HepG2 (cell line): ENCODE measurements at regions not wholly inside any gene's neighbourhood (a gene's known extent, or its start where the extent isn't known, plus 50 kb on each side); places are given as distances from the start of the nearest gene placed in this dataset.
A peak's percentile ranks its signal among the peaks of the same experiment; 100 is the strongest.

Experiments used
- ARID5B ChIP-seq: IDR thresholded peaks from 2 replicates; pipeline ENCODE4 v1.4.0; 2020; ENCODE audit warnings: mild to moderate bottlenecking, missing genetic modification reagents
- BATF2 ChIP-seq: sonication (generic); formaldehyde crosslinking; IDR thresholded peaks from 2 replicates; pipeline ENCODE4 v1.8.0; 2022; ENCODE audit warnings: mild to moderate bottlenecking, missing genetic modification reagents, moderate library complexity
- CBFB ChIP-seq: sonication (generic); formaldehyde crosslinking; IDR thresholded peaks from 2 replicates; pipeline ENCODE4 v1.4.0; 2020; ENCODE audit warnings: missing genetic modification reagents
- CCAR2 ChIP-seq: fragments of 200-400 bp; formaldehyde crosslinking; optimal IDR thresholded peaks from 2 replicates; pipeline ENCODE3; 2018; ENCODE audit warnings: low read depth, mild to moderate bottlenecking, low read length, moderate library complexity
- CREBL2 ChIP-seq: sonication (generic); formaldehyde crosslinking; IDR thresholded peaks from 2 replicates; pipeline ENCODE4 v1.8.1; 2023; ENCODE audit warnings: missing genetic modification reagents, mild to moderate bottlenecking, borderline replicate concordance
- DRAP1 ChIP-seq: IDR thresholded peaks from 2 replicates; pipeline ENCODE4 v1.6.1; 2016; ENCODE audit warnings: missing genetic modification reagents, missing compliant biosample characterization
- HIVEP1 ChIP-seq: sonication (generic); formaldehyde crosslinking; IDR thresholded peaks from 2 replicates; pipeline ENCODE4 v1.4.0; 2020; ENCODE audit warnings: mild to moderate bottlenecking, missing genetic modification reagents
- HNF4A ChIP-seq: sonication (generic); formaldehyde crosslinking; IDR thresholded peaks from 2 replicates; pipeline ENCODE4 v1.4.0; 2020; ENCODE audit warnings: missing genetic modification reagents
- HNRNPL ChIP-seq: fragments of 200-400 bp; formaldehyde crosslinking; IDR thresholded peaks from 2 replicates; pipeline ENCODE4 v1.6.1; 2017; ENCODE audit warnings: mild to moderate bottlenecking, low read depth, low read length
- HNRNPUL1 ChIP-seq: fragments of 200-400 bp; formaldehyde crosslinking; IDR thresholded peaks from 2 replicates; pipeline ENCODE4 v1.6.1; 2017; ENCODE audit warnings: low read depth, mild to moderate bottlenecking, low read length, moderate library complexity
- HOXD1 ChIP-seq: sonication (generic); formaldehyde crosslinking; IDR thresholded peaks from 2 replicates; pipeline ENCODE4 v1.5.0; 2020; ENCODE audit warnings: missing genetic modification reagents
- KLF13 ChIP-seq: sonication (generic); formaldehyde crosslinking; IDR thresholded peaks from 2 replicates; pipeline ENCODE4 v1.4.0; 2020; ENCODE audit warnings: mild to moderate bottlenecking, missing genetic modification reagents
- MXD1 ChIP-seq: sonication (generic); formaldehyde crosslinking; IDR thresholded peaks from 2 replicates; pipeline ENCODE4 v1.4.0; 2020; ENCODE audit warnings: mild to moderate bottlenecking, missing genetic modification reagents
- RCOR2 ChIP-seq: IDR thresholded peaks from 2 replicates; pipeline ENCODE4 v1.6.1; 2016; ENCODE audit warnings: missing biosample characterization, missing genetic modification reagents
- ZBTB2 ChIP-seq: sonication (generic); formaldehyde crosslinking; IDR thresholded peaks from 2 replicates; pipeline ENCODE4 v1.8.0; 2022; ENCODE audit warnings: low read depth, missing genetic modification reagents
- ZBTB38 ChIP-seq: sonication (generic); formaldehyde crosslinking; IDR thresholded peaks from 2 replicates; pipeline ENCODE4 v1.5.1; 2020; ENCODE audit warnings: mild to moderate bottlenecking, missing genetic modification reagents
- ZKSCAN1 ChIP-seq: fragments of 150-350 bp; IDR thresholded peaks from 2 replicates; pipeline ENCODE4 v1.6.1; 2014; ENCODE audit warnings: low read length
- ZMAT5 ChIP-seq: sonication (generic); formaldehyde crosslinking; IDR thresholded peaks from 2 replicates; pipeline ENCODE4 v1.5.0; 2020; ENCODE audit warnings: mild to moderate bottlenecking, low read depth, missing genetic modification reagents, borderline replicate concordance
- ZMYM4 ChIP-seq: sonication (generic); formaldehyde crosslinking; IDR thresholded peaks from 2 replicates; pipeline ENCODE4 v1.8.1; 2023; ENCODE audit warnings: mild to moderate bottlenecking, missing genetic modification reagents
- ZNF205 ChIP-seq: IDR thresholded peaks from 2 replicates; pipeline ENCODE4 v1.6.1; 2018; ENCODE audit warnings: missing biosample characterization, missing genetic modification reagents
- ZNF225 ChIP-seq: sonication (generic); formaldehyde crosslinking; IDR thresholded peaks from 2 replicates; pipeline ENCODE4 v1.4.0; 2020; ENCODE audit warnings: mild to moderate bottlenecking, missing genetic modification reagents
- ZNF563 ChIP-seq: sonication (generic); formaldehyde crosslinking; IDR thresholded peaks from 2 replicates; pipeline ENCODE4 v1.8.0; 2022; ENCODE audit warnings: mild to moderate bottlenecking, moderate library complexity, missing genetic modification reagents
- ZNF619 ChIP-seq: sonication (generic); formaldehyde crosslinking; IDR thresholded peaks from 2 replicates; pipeline ENCODE4 v1.4.0; 2020; ENCODE audit warnings: mild to moderate bottlenecking, missing genetic modification reagents

GRCh38 chrX:2608638-2609430, 82.3 kb upstream of the CD99 start (continued):
- 0 out of 2 replicates have a peak, but pooled peaks have one; percentile 2 for TF ChIP-seq ZNF563 (CRISPR knock-in tag)
- no peak for TF ChIP-seq ZNF205 (CRISPR knock-in tag)
- no peak for TF ChIP-seq HNRNPL
- TF ChIP-seq ZKSCAN1: no peak
- 0 out of 2 replicates have a peak, but pooled peaks have one; percentile 46 for TF ChIP-seq ZBTB38 (CRISPR knock-in tag)
- TF ChIP-seq ZNF225: no peak
- TF ChIP-seq CBFB (CRISPR knock-in tag): no peak
- TF ChIP-seq MXD1 (CRISPR knock-in tag): peak; percentile 44; the same call in 1 of the 2 replicates
- TF ChIP-seq CREBL2 (CRISPR knock-in tag): no peak
- no peak for TF ChIP-seq CCAR2
- TF ChIP-seq BATF2 (CRISPR knock-in tag): 0 out of 2 replicates have a peak, but pooled peaks have one; percentile 44
- TF ChIP-seq ZMAT5: no peak
- TF ChIP-seq RCOR2 (CRISPR knock-in tag): no peak
- TF ChIP-seq ZNF619: no peak
- no peak for TF ChIP-seq KLF13 (CRISPR knock-in tag)
- no peak for TF ChIP-seq HOXD1 (CRISPR knock-in tag)
- 0 out of 2 replicates have a peak, but pooled peaks have one; percentile 50 for TF ChIP-seq ZBTB2 (CRISPR knock-in tag)
- no peak for TF ChIP-seq DRAP1 (CRISPR knock-in tag)
- TF ChIP-seq HNF4A (CRISPR knock-in tag): peak; percentile 75
- TF ChIP-seq HIVEP1 (CRISPR knock-in tag): no peak
- 0 out of 2 replicates have a peak, but pooled peaks have one; percentile 26 for TF ChIP-seq ARID5B (CRISPR knock-in tag)
- TF ChIP-seq ZMYM4 (CRISPR knock-in tag): 0 out of 2 replicates have a peak, but pooled peaks have one; percentile 13
- no peak for TF ChIP-seq HNRNPUL1
